ENCODE measurements at regions not wholly inside any gene's neighbourhood (a gene's known extent, or its start where the extent isn't known, plus 50 kb on each side); places are given as distances from the start of the nearest gene placed in this dataset.

DNA sequence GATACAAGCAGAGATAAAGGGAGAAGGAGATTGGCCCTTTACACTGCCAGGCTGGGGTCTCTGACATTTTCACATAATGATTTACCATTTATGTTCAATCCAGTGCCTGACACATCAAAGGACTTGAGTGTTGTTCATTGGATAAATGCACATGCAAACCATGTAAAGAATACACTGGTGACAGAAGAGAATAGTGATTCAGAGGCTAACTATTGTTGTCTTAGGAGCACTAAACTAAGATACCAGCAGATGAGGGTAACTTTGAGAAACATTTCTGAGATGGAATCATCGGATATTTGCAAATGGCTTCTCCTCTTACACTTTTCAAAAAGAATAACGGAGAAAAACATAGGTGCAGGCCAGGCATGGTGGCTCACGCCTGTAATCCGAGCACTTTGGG is 67.3 kb upstream of the HHIP start:
- TF ChIP-seq, protein P1, sequence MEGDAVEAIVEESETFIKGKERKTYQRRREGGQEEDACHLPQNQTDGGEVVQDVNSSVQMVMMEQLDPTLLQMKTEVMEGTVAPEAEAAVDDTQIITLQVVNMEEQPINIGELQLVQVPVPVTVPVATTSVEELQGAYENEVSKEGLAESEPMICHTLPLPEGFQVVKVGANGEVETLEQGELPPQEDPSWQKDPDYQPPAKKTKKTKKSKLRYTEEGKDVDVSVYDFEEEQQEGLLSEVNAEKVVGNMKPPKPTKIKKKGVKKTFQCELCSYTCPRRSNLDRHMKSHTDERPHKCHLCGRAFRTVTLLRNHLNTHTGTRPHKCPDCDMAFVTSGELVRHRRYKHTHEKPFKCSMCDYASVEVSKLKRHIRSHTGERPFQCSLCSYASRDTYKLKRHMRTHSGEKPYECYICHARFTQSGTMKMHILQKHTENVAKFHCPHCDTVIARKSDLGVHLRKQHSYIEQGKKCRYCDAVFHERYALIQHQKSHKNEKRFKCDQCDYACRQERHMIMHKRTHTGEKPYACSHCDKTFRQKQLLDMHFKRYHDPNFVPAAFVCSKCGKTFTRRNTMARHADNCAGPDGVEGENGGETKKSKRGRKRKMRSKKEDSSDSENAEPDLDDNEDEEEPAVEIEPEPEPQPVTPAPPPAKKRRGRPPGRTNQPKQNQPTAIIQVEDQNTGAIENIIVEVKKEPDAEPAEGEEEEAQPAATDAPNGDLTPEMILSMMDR (IDR thresholded peaks at IDR 0.05) = no peak
- no peak for TF ChIP-seq POLR2A (IDR thresholded peaks at IDR 0.05)

All from body of pancreas (tissue), 4 donors.